ENCODE measurements at regions not wholly inside any gene's neighbourhood (a gene's known extent, or its start where the extent isn't known, plus 50 kb on each side); places are given as distances from the start of the nearest gene placed in this dataset.
A peak's percentile ranks its signal among the peaks of the same experiment; 100 is the strongest.

GRCh38 chr5:30239331-30240022, 954.0 kb upstream of the CDH6 start:
- no peaks in the 10 kb centered on the region for H3K27me3 Mint-ChIP-seq (ENCODE audit: low read depth)
- H3K23me2 ChIP-seq (ENCODE audit: insufficient read length, low read depth, low read length, poor library complexity, severe bottlenecking) = no peaks in the 10 kb centered on the region
- H3K27ac ChIP-seq (ENCODE audit: insufficient read length, low read depth, low read length) = no peak overlapping the region
- no peak for TF ChIP-seq CTCF (conservative IDR thresholded peaks at IDR 0.05)
- H4K91ac ChIP-seq (ENCODE audit: insufficient read length, low read depth, low read length) = no peak overlapping the region
- H3K23ac ChIP-seq (ENCODE audit: insufficient read length, low read depth, low read length) = no peak overlapping the region
- no peaks in the 10 kb centered on the region for H3K79me2 ChIP-seq (ENCODE audit: insufficient read depth, low read length)
- H2AFZ ChIP-seq (ENCODE audit: low read length) = no peak overlapping the region
- no CpG with 5 or more reads among the region's 7 CpGs for WGBS (ENCODE audit: extremely low coverage, insufficient read length, low lambda C conversion rate)
- H3K27ac Mint-ChIP-seq = peak overlapping the region; percentile 43 to 72 (median 49); a peak in 4 of 7 replicates
- no peak overlapping the region for H3K4ac ChIP-seq (ENCODE audit: low read depth, low read length)
- H3K56ac ChIP-seq (ENCODE audit: insufficient read length, low read depth, low read length) = no peak overlapping the region
- no peaks in the 10 kb centered on the region for H3K79me1 ChIP-seq (ENCODE audit: insufficient read depth, low read depth, low read length, poor library complexity, severe bottlenecking)
- H3K27me3 ChIP-seq (ENCODE audit: insufficient read depth, low read length) = no peaks in the 10 kb centered on the region
- H3K4me3 Mint-ChIP-seq = no peak overlapping the region
- H3K9me3 Mint-ChIP-seq = peaks cover 0 to 2% of the 10 kb centered on the region in 2 experiments; a peak in 2 of 5 replicates
- H4K20me1 ChIP-seq (ENCODE audit: control insufficient read depth, insufficient read depth, insufficient read length) = no peaks in the 10 kb centered on the region
- H4K5ac ChIP-seq (ENCODE audit: insufficient read length, low read depth, low read length) = no peak overlapping the region
- no peak overlapping the region for H2BK20ac ChIP-seq (ENCODE audit: low read depth, low read length, poor library complexity, severe bottlenecking)
- peaks cover 9 to 13% of the 10 kb centered on the region in 2 experiments for H3K4me1 Mint-ChIP-seq
- peaks cover 6% of the 10 kb centered on the region; the same call in 1 of the 2 replicates for H3K4me1 ChIP-seq (ENCODE audit: insufficient read depth, low read length)
- no peak overlapping the region for H2BK5ac ChIP-seq (ENCODE audit: insufficient read length, low read length)
- peak; percentile 35 for DNase-seq
- H3K18ac ChIP-seq (ENCODE audit: insufficient read length, low read depth, low read length) = no peak overlapping the region
- no peak overlapping the region for H2BK12ac ChIP-seq (ENCODE audit: insufficient read length, low read depth, low read length)
- peaks cover 0 to 6% (median 5%) of the 10 kb centered on the region in 3 experiments; a peak in 3 of 7 replicates for H3K36me3 Mint-ChIP-seq (ENCODE audit: insufficient read depth in 1 of 3, low read depth in 3 of 3)
- H3K9me3 ChIP-seq (ENCODE audit: control insufficient read depth, low read depth, low read length) = no peaks in the 10 kb centered on the region
- no peak overlapping the region for H3K14ac ChIP-seq (ENCODE audit: insufficient read depth, low read length)
- no peak overlapping the region for H2BK120ac ChIP-seq (ENCODE audit: low read depth, low read length, poor library complexity, severe bottlenecking)
- H3T11ph ChIP-seq (ENCODE audit: low read length) = no peak overlapping the region
- H4K8ac ChIP-seq (replicated peaks; ENCODE audit: insufficient read length, low read depth, low read length) = no peak overlapping the region
- no peak overlapping the region for H3K9ac ChIP-seq (ENCODE audit: extremely low read depth, insufficient read length, low read length)
- H2AK5ac ChIP-seq (ENCODE audit: insufficient read length, low read length) = no peak overlapping the region
- no peak overlapping the region for H2BK15ac ChIP-seq (ENCODE audit: low read depth, low read length)
- no peak overlapping the region for H3K4me2 ChIP-seq (ENCODE audit: insufficient read depth, insufficient read length, low read length)

Measured in H9 (cell line).